Keratinocyte (primary cell): ENCODE measurements at regions not wholly inside any gene's neighbourhood (a gene's known extent, or its start where the extent isn't known, plus 50 kb on each side); places are given as distances from the start of the nearest gene placed in this dataset.

ENCODE experiments used
- DNase-seq: peaks from one replicate; pipeline ENCODE4 v3.0.0-alpha.2; 2011; ENCODE audit warnings: low read depth, missing footprints, low spot score
- FAIRE-seq: peaks from 2 replicates; lab custom pipeline; 2011; peaks lifted over from hg19 to GRCh38; lab: Jason Lieb, UNC
- H2AFZ ChIP-seq: 2 replicates; pipeline ENCODE4 v1.6.0; 2012; ENCODE audit warnings: low read length, control low read depth, inconsistent platforms; ENCODE audit not compliant: control insufficient read depth
- H3K27ac ChIP-seq: 2 replicates; pipeline ENCODE4 v1.5.1; 2011; ENCODE audit warnings: low read length; ENCODE audit not compliant: control insufficient read depth, insufficient read depth
- H3K27me3 ChIP-seq: 3 replicates; pipeline ENCODE4 v1.6.0; 2011; ENCODE audit warnings: low read length; ENCODE audit not compliant: control insufficient read depth, insufficient read depth; ENCODE audit errors: extremely low read depth
- H3K36me3 ChIP-seq, 2 experiments: 2 replicates in 1 of 2; 3 replicates in 1 of 2; pipeline ENCODE4 v1.5.1; 2011; ENCODE audit warnings: low read length in 2 of 2, mild to moderate bottlenecking in 1 of 2; ENCODE audit not compliant: control insufficient read depth in 2 of 2, insufficient read depth in 2 of 2; ENCODE audit errors: extremely low read depth in 1 of 2
- H3K4me1 ChIP-seq: 3 replicates; pipeline ENCODE4 v1.5.1; 2011; ENCODE audit warnings: low read length; ENCODE audit not compliant: control insufficient read depth, insufficient read depth; ENCODE audit errors: extremely low read depth
- H3K4me2 ChIP-seq: 3 replicates; pipeline ENCODE4 v1.6.0; 2011; ENCODE audit warnings: low read depth, low read length; ENCODE audit not compliant: control insufficient read depth, insufficient read depth; ENCODE audit errors: extremely low read depth
- H3K4me3 ChIP-seq, 3 experiments: fragments of 200-600 bp in 1 of 3; sonication (generic) in 1 of 3; 2 replicates in 2 of 3; 3 replicates in 1 of 3; pipeline ENCODE4 v1.5.1; 2011 to 2016; ENCODE audit warnings: low read length in 3 of 3, mild to moderate bottlenecking in 3 of 3, control low read depth in 2 of 3, inconsistent platforms in 1 of 3, low read depth in 1 of 3, mixed read lengths in 1 of 3, mixed run types in 1 of 3, moderate library complexity in 1 of 3; ENCODE audit not compliant: control insufficient read depth in 2 of 3, insufficient read depth in 2 of 3; ENCODE audit errors: extremely low read depth in 1 of 3
- H3K79me2 ChIP-seq: 2 replicates; pipeline ENCODE4 v1.6.0; 2012; ENCODE audit warnings: low read length; ENCODE audit not compliant: control insufficient read depth, insufficient read depth
- H3K9ac ChIP-seq: 3 replicates; pipeline ENCODE4 v1.6.0; 2011; ENCODE audit warnings: low read length; ENCODE audit not compliant: control insufficient read depth, insufficient read depth; ENCODE audit errors: extremely low read depth
- H3K9me1 ChIP-seq: 3 replicates; pipeline ENCODE4 v1.6.0; 2011; ENCODE audit warnings: low read length; ENCODE audit not compliant: control insufficient read depth, insufficient read depth; ENCODE audit errors: extremely low read depth
- H3K9me3 ChIP-seq: 2 replicates; pipeline ENCODE4 v1.5.1; 2012; ENCODE audit warnings: low read depth, low read length; ENCODE audit not compliant: control insufficient read depth
- H4K20me1 ChIP-seq: 3 replicates; pipeline ENCODE4 v1.6.0; 2011; ENCODE audit warnings: low read length; ENCODE audit not compliant: control insufficient read depth, insufficient read depth; ENCODE audit errors: extremely low read depth
- EZH2 ChIP-seq: IDR thresholded peaks from one replicate; pipeline ENCODE4 v1.6.1; 2012; ENCODE audit warnings: inconsistent platforms, mild to moderate bottlenecking, low read length, moderate library complexity
- dilution Hi-C: fragments of 300-500 bp; cut with MboI; formaldehyde crosslinking; loops from one replicate; pipeline ENCODE4 v1.7.0; 2020; ENCODE audit warnings: low sequenced_read_pairs; ENCODE audit not compliant: extremely low pct_ligation_motif_present
- TF ChIP-seq, protein P1 (sequence below), 3 experiments: IDR thresholded peaks in 1 of 3; conservative IDR thresholded peaks in 1 of 3; optimal IDR thresholded peaks in 1 of 3; 2 replicates in 2 of 3; 3 replicates in 1 of 3; pipeline versions ENCODE3 to v1.5.1; 2011; ENCODE audit warnings: low read length in 3 of 3, mild to moderate bottlenecking in 3 of 3, moderate library complexity in 2 of 3, control low read depth in 1 of 3, inconsistent platforms in 1 of 3; ENCODE audit not compliant: insufficient read depth in 2 of 3; ENCODE audit errors: extremely low read depth in 1 of 3

- H3K36me3 ChIP-seq: no peaks in the 10 kb centered on the region
- no peak overlapping the region for H3K9ac ChIP-seq
- dilution Hi-C loops: no loop called here
- no peak overlapping the region for H3K4me3 ChIP-seq
- no peaks in the 10 kb centered on the region for H3K9me3 ChIP-seq
- no peaks in the 10 kb centered on the region for H3K9me1 ChIP-seq
- no peak for FAIRE-seq
- no peak overlapping the region for H3K4me2 ChIP-seq
- H3K4me1 ChIP-seq: no peaks in the 10 kb centered on the region
- no peaks in the 10 kb centered on the region for H3K79me2 ChIP-seq
- no peak for DNase-seq
- no peak overlapping the region for H2AFZ ChIP-seq
- no peaks in the 10 kb centered on the region for H3K27me3 ChIP-seq
- TF ChIP-seq, protein P1, sequence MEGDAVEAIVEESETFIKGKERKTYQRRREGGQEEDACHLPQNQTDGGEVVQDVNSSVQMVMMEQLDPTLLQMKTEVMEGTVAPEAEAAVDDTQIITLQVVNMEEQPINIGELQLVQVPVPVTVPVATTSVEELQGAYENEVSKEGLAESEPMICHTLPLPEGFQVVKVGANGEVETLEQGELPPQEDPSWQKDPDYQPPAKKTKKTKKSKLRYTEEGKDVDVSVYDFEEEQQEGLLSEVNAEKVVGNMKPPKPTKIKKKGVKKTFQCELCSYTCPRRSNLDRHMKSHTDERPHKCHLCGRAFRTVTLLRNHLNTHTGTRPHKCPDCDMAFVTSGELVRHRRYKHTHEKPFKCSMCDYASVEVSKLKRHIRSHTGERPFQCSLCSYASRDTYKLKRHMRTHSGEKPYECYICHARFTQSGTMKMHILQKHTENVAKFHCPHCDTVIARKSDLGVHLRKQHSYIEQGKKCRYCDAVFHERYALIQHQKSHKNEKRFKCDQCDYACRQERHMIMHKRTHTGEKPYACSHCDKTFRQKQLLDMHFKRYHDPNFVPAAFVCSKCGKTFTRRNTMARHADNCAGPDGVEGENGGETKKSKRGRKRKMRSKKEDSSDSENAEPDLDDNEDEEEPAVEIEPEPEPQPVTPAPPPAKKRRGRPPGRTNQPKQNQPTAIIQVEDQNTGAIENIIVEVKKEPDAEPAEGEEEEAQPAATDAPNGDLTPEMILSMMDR (optimal IDR thresholded peaks at IDR 0.05 in 1 of 3, IDR thresholded peaks at IDR 0.05 in 1 of 3, conservative IDR thresholded peaks at IDR 0.05 in 1 of 3; ENCODE audit: extremely low read depth in 1 of 3, insufficient read depth in 2 of 3, low read length in 3 of 3): no peak
- TF ChIP-seq EZH2: no peak
- H4K20me1 ChIP-seq: no peaks in the 10 kb centered on the region
- no peak overlapping the region for H3K27ac ChIP-seq
Observed at GRCh38 chr4:22099896-22100295, 151.3 kb upstream of the KCNIP4 start.

DNA sequence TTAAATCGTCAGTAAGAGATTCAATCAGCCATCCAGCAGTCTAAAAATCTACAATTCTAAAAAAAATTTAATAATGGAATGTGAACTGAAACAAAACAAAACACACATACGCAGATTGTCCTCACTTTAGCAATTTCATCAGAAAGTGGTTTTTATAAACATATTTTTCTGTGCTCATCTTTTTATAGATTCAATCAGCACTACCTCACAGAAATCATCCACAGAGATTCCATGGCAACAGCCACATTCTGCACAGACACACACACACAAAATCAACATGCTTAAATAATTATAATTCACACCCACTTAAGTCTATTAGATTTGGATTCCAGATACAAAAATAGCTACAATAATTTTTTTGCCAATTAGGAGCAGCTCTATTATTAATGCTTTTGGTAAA, 149.0 kb upstream of the KCNIP4 start:
- H3K4me3 ChIP-seq: no peak overlapping the region
- H3K9me3 ChIP-seq: no peaks in the 10 kb centered on the region
- no peak overlapping the region for H3K27ac ChIP-seq
- no peaks in the 10 kb centered on the region for H4K20me1 ChIP-seq
- dilution Hi-C loops: no loop called here
- no peak for TF ChIP-seq EZH2
- TF ChIP-seq, protein P1 (optimal IDR thresholded peaks at IDR 0.05 in 1 of 3, IDR thresholded peaks at IDR 0.05 in 1 of 3, conservative IDR thresholded peaks at IDR 0.05 in 1 of 3; ENCODE audit: extremely low read depth in 1 of 3, insufficient read depth in 2 of 3, low read length in 3 of 3): no peak
- H3K9ac ChIP-seq: no peak overlapping the region
- H3K4me1 ChIP-seq: no peaks in the 10 kb centered on the region
- H3K79me2 ChIP-seq: no peaks in the 10 kb centered on the region
- no peaks in the 10 kb centered on the region for H3K36me3 ChIP-seq
- DNase-seq (no peak), FAIRE-seq (no peak)
- H2AFZ ChIP-seq: no peak overlapping the region
- H3K9me1 ChIP-seq: no peaks in the 10 kb centered on the region
- no peaks in the 10 kb centered on the region for H3K27me3 ChIP-seq
- no peak overlapping the region for H3K4me2 ChIP-seq
